Bone marrow (tissue), 2 donors: ENCODE measurements at regions not wholly inside any gene's neighbourhood (a gene's known extent, or its start where the extent isn't known, plus 50 kb on each side); places are given as distances from the start of the nearest gene placed in this dataset.

Experiments used
- DNase-seq, 2 donors: peaks; one replicate each; lab custom pipeline; 2025; lab: John Stamatoyannopoulos, UW

DNA sequence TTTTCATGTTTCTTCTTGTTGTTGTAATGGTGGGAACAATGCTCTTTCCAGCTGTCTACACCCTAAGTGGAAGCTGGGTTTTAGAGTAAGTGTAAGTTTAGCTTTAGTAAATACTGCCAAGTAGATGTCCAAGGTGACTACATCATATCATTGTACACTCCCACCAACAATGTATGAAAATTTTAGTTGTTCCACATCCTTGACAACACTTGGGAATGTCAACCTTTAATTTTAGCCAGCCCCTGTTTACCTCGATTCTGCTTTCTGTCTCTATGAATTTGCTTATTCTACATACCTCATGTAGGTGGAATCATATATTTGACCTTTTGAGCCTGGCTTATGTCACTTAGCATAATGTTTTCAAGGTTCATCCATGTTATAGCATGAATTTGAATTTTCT is 93.0 kb downstream of the MTPAP start:
- no peak for DNase-seq

DNA sequence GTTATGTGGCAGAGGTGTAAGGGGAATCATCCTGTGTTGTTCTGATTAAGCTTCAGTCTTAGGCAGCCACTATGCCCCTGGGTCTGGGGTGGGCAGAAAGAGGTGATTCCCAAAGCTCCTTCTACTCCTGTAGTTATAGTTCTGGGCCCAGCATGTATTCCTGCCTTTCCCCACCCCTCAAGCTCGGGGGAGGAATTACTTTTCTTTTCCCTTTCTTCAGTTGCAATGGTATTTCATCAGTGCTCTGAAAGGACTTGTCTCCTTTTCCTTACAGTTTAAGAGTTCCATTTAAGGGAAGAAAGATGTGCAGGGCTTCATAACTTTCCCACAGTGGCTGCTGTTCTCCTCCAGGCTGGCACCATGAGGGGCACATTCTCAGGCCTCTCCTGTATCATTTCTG is 94.2 kb downstream of the MTPAP start:
- DNase-seq: no peak

- DNase-seq: no peak
These were observed 100.3 kb downstream of the MTPAP start for GRCh38 chr10:30248728-30249127.

DNA sequence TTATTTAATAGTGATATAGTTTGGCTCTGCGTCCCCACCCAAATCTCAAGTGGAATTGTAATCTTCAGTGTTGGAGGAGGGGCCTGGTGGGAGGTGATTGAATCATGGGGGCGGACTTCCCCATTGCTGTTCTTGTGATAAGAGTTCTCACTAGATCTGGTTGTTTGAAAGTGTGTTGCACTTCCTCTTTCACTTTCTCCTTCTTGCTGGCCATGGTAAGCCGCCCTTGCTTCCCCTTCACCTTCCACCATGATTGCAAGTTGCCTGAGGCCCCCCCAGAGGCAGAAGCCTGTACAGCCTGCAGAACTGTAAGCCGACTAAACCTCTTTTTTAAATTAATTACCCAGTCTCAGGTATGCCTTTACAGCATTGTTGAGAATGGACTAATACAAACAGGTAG is 101.4 kb downstream of the MTPAP start:
- peak in 1 of 2 donors; percentile 27 for DNase-seq

GRCh38 chr10:30241422-30242110 is 107.5 kb downstream of the MTPAP start:
- DNase-seq: no peak

DNA sequence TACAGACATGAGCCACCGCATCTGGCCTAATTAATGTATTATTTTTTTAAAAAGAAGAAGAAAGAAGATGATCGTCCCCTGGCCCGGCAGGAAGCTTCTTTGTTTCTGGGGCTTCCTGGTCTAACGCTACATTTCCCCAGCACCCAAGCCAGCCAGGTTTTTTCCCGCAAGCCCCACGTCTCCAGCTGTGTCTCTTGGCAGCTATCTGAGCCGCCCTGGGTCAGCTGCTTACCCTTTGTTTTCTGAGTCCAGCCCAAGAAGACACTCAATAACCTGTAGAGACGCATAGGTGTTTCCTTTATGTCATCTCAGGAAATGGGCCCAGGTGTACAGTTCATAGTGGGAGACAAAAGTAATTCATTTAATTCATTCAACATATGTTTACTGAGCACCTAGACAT is 110.2 kb downstream of the MTPAP start:
- DNase-seq: no peak

DNA sequence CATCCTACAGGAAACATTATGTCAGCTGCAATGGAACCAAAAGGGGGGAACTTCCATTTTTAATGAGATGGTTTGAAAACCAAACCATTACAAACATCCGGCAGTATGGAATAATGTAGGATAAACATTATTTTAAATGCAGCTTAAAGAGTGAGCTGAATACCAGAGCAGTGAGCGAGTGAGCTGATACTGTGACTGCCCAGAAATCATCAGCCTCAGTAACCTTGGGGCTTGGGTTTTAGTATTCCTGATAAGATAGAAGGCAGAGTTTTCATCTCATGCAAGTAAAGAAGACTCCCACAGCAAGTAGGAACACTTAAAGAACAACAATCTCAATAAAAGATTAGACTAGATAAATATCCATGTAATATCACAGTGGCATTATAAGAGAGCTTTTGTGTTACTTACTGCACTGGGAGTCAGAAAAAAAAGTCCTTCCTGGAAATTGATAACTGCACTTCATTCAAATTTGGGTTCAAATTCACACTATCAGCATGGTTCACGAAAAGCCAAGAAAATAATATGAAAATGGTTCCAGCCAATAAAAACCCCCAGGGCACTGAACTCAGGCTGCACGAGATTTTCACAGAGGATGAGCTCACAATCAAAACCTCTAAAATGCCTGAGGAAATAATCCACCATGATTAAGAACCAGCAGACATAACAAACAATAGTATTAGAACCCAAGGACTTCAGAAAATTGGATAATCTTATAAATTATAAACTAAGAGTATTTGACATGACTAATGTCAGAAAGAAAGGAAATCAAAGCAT is 115.7 kb downstream of the MTPAP start:
- no peak for DNase-seq

DNA sequence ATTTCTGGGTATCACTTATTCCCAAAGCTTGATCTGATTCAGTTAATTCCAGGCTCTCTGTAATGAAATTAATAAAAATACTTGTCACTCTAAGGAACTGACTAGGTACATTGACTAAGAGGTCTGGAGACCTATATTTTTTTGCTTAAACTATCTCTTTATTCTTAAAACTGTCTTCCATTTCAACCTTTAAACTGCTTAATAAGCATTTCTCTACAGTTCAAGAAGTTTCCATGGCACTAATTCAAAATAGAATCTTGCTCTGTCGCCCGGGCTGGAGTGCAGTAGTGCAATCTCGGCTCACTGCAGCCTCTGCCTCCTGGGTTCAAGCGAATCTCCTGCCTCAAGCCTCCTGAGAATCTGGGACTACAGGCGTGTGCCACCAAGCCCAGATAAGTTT is 117.4 kb downstream of the MTPAP start:
- no peak for DNase-seq

- peak in 1 of 2 donors; percentile 49 for DNase-seq
These were observed 117.9 kb downstream of the MTPAP start for GRCh38 chr10:30231071-30231652.

GRCh38 chr10:30229536-30229935 is 119.5 kb downstream of the MTPAP start:
- no peak for DNase-seq

- DNase-seq: no peak
These were observed 120.6 kb downstream of the MTPAP start for GRCh38 chr10:30228417-30229036.

DNA sequence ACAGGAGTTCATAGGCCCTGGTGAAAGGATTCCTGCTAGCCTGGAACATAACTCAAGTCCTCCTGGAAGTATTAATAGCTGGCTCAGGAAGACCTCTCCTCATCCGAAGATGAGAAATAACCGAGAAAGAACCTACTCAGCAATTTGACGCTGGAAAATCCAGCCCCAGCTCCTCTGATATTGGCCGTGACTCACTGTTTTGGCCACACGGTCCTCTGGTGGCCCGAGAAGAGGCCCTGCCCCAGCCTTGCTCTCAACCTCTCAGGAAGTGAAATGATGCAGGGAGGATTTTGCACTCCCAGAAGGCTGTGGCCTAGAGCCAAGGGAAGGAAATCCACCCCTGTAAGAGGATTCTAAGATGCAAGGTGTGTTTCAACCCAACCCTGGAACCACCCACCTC is 121.6 kb downstream of the MTPAP start:
- no peak for DNase-seq

DNA sequence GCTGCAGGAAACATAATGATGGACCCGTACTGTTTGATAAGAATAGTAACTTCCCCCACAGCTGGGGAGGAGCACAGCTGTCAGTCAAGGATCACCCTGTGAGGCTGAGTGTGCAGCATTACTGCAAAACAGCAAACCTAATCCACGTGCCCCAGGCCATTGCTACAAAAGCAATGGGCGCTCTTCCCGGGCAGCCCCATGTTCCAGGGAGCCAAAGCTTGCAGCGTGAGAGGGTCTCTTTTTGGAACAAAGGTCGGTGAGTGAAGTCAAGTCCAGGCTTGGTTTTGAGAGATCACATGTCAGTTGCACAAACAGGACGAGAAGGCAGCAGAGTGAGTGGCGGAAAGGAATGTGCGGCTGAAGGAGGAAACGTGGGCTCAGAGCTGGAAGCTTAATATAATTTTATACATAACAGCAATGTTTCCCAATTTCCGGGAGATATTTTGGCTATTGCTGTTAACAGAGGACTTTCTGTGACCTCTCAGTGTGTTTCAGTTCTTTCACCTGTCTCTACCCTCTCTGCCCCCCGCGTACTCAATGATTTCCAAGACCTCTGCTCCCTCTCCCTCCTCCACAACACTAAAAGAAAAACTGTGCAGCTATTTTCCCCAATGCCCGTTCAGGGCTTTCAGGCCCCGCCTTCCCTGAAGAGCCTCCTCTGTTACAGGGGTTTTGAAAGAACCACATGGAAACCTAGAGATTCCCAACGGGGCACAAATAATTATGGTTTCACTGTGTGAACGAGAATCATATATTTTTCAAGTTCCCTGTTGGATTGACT is 128.9 kb downstream of the MTPAP start:
- DNase-seq: peak in 1 of 2 donors; percentile 57

DNA sequence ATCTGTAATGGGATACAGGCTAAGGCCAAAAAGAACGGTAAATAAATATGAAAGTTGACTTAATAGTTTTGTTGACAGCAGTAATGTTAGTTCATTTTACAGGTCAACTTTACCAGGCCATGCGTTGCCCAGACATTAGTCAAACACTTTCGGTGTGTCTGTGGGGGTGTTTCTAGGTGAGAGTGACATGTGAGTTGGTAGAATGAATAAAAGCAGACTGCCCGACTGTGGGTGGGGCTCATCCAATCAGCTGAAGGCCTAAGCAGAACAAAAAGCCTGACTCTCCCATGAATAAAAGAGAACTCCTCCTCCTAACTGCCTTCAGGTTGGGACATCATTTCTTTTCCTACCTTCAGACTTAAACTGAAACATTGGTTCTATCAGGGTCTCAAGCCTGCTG is 132.3 kb downstream of the MTPAP start:
- DNase-seq: no peak

GRCh38 chr10:30215623-30216022 is 133.5 kb downstream of the MTPAP start:
- DNase-seq: no peak

- DNase-seq: no peak
These were observed 133.9 kb downstream of the MTPAP start for GRCh38 chr10:30215141-30215540.

DNA sequence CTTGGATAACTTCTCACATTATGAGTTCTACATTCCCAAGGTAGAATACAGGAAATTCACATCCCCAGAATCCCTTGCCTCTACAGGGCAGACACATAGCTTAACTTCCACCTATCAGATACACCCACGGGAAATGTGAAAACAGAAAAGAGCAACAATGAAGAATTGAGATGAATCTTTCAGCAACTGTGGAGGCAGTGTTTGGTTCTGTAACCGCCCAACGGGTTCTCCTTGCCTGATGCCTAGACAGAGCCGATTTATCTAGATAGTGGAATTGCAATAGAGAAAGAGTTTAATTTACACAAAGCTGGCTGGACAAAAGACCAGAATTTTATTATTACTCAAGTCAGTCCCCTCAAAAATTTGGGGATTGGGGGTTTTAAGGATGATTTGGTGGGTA is 138.8 kb downstream of the MTPAP start:
- no peak for DNase-seq

GRCh38 chr10:30208330-30208729 is 140.7 kb downstream of the MTPAP start:
- DNase-seq: no peak

- DNase-seq: no peak
These were observed 141.5 kb downstream of the MTPAP start for GRCh38 chr10:30207485-30208052.

DNA sequence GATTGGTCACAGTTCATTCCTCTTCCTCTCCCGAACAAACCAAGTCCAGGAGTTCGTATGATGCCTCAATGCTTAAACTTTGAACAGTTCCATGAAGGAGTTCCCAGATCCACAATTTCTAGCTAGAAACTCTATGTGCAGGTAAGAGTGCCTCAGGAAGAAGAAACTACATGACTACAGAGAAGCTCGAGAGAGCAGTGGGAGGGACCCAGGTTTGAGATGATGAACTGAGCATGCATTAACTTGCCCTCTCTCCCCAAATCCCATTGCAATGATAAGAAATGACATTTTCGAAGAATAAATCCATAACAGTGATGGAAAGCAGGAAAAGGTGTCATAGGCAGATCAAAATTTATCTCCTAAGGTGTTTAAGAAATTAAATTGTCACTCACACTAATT is 140.6 kb upstream of the JCAD start:
- DNase-seq: no peak

DNA sequence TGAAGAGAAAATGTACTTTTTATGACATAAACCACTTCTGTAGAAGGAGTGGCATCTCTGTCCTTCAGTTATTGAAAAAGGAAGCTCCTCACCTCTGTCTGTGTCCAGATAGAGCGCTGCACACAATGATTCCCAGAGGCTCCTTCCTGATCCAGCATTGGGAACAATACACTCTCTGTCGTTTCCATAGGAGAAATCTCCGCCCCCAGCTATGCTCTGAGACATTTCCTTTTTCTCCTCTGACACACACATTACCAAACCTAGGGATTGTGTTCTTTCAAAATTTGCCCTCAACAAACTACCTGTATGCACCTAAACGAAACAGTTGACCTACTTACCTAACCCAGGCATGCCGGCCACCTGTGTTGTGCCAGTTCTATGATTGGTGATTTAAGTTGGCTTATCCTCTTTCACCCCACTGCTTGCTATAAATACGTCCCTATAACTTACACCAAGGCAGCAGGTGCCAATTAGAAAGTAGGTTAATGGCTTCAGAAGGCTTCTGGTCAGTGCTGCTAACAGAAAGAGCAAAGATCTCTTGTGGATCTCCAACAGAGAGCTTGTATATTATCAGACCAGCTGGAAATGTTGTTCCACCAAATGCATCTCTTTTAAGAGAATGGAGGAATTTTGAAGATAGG is 140.1 kb upstream of the JCAD start:
- no peak for DNase-seq
